ENCODE measurements at regions not wholly inside any gene's neighbourhood (a gene's known extent, or its start where the extent isn't known, plus 50 kb on each side); places are given as distances from the start of the nearest gene placed in this dataset.

GRCh38 chr5:68994645-68995044 is 99.2 kb upstream of the SLC30A5 start:
- TF ChIP-seq EZH2 (IDR thresholded peaks at IDR 0.05) (no peak), POLR2AphosphoS5 (IDR thresholded peaks at IDR 0.05; ENCODE audit: borderline replicate concordance, low read depth, low read length) (no peak)
